CD4-positive, alpha-beta T cell (primary cell): ENCODE measurements at regions not wholly inside any gene's neighbourhood (a gene's known extent, or its start where the extent isn't known, plus 50 kb on each side); places are given as distances from the start of the nearest gene placed in this dataset.

ENCODE experiments used
- ATAC-seq: fragments of 200-7000 bp; cut with Tn5 transposase; one replicate; pipeline ENCODE4 v1.10.0; 2022; ENCODE audit warnings: mild to moderate bottlenecking; ENCODE audit not compliant: poor library complexity
- CTCF ChIA-PET: fragments of 350-600 bp; sonication (Branson Sonifier 250); formaldehyde crosslinking; loops from one replicate; lab custom pipeline; 2021; ENCODE audit warnings: antibody characterized with exemption, inconsistent platforms; lab: Charles Lee
- POLR2A ChIA-PET: fragments of 350-600 bp; sonication (Branson Sonifier 250); formaldehyde crosslinking; loops from one replicate; lab custom pipeline; 2021; ENCODE audit warnings: antibody characterized with exemption, inconsistent platforms; lab: Charles Lee
- DNase-seq, 14 experiments: peaks; one replicate each; pipeline ENCODE4 v3.0.0-alpha.2; 2013 to 2020; ENCODE audit warnings: mixed read lengths in 2 of 14
- H3K27ac ChIP-seq, 2 donors: one replicate each; pipeline versions ENCODE4 v1.5.1 to v1.7.0; 2013; ENCODE audit warnings: low read length in 2 of 2, low read depth in 1 of 2, mild to moderate bottlenecking in 1 of 2
- H3K27me3 ChIP-seq, 2 experiments: 1 replicate in 1 of 2; 2 replicates in 1 of 2; pipeline versions ENCODE4 v1.6.1 to v1.7.0; 2013; ENCODE audit warnings: low read length in 2 of 2, control low read depth in 1 of 2, mild to moderate bottlenecking in 1 of 2, moderate library complexity in 1 of 2; ENCODE audit not compliant: insufficient read depth in 2 of 2, control insufficient read depth in 1 of 2
- H3K36me3 ChIP-seq: one replicate; pipeline ENCODE4 v1.6.1; 2013; ENCODE audit warnings: low read length, control low read depth; ENCODE audit not compliant: insufficient read depth
- H3K4me1 ChIP-seq: one replicate; pipeline ENCODE4 v1.6.1; 2013; ENCODE audit warnings: low read length, control low read depth; ENCODE audit not compliant: insufficient read depth
- H3K4me3 ChIP-seq: one replicate; pipeline ENCODE4 v1.5.1; 2013; ENCODE audit warnings: mild to moderate bottlenecking, low read length, moderate library complexity
- H3K9me3 ChIP-seq, 2 experiments: 1 replicate in 1 of 2; 2 replicates in 1 of 2; pipeline versions ENCODE4 v1.6.1 to v1.7.0; 2013; ENCODE audit warnings: low read length in 2 of 2, mild to moderate bottlenecking in 2 of 2, control low read depth in 1 of 2, moderate library complexity in 1 of 2; ENCODE audit not compliant: control insufficient read depth in 1 of 2, insufficient read depth in 1 of 2
- H3K27ac Mint-ChIP-seq: one replicate; pipeline ENCODE4 v1.8.0; 2020; ENCODE audit warnings: mixed read lengths
- H3K27me3 Mint-ChIP-seq: one replicate; pipeline ENCODE4 v1.8.0; 2021; ENCODE audit warnings: mixed read lengths
- H3K36me3 Mint-ChIP-seq: one replicate; pipeline ENCODE4 v1.8.0; 2021; ENCODE audit warnings: low read depth, mixed read lengths
- H3K4me1 Mint-ChIP-seq: one replicate; pipeline ENCODE4 v1.8.0; 2021; ENCODE audit warnings: low read depth, mixed read lengths
- H3K4me3 Mint-ChIP-seq: one replicate; pipeline ENCODE4 v1.8.0; 2020; ENCODE audit warnings: mild to moderate bottlenecking, mixed read lengths
- H3K9me3 Mint-ChIP-seq: one replicate; pipeline ENCODE4 v1.8.0; 2020; ENCODE audit warnings: mixed read lengths
- intact Hi-C, 2 experiments: fragments of 100-400 bp; cut with DNase I in 1 of 2; cut with micrococcal nuclease in 1 of 2; formaldehyde crosslinking; loops; one replicate each; pipeline versions ENCODE4 v1.15.1 to v1.9.0; 2023 to 2025; cut with DNase I, micrococcal nuclease
- TF ChIP-seq, protein P1 (sequence below): fragments of 200-600 bp; IDR thresholded peaks from one replicate; pipeline ENCODE4 v1.8.0; 2022; ENCODE audit warnings: antibody characterized with exemption, mild to moderate bottlenecking

DNA sequence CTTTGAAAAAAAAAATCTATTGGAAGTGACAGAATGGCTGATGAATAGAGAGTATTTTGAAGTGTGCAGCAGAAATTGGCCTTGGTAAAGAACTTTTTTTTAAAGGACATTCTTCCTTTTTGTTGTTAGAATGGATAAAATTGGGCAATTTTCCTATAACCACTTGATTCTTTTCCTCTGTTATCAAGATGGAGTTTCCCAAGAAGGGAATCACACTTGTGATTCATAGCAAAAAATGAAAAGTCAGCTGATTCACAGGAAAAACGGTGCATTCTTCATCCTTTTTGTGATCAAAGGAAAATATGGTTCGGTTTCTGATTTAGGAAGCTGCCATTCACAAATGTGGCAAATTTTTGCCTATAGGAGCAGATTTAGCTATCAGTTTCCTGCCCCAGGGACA is 486.8 kb downstream of the GBE1 start:
- Histone ChIP-seq H3K27me3 (no peaks in the 10 kb centered on the region), H3K4me3 (no peak overlapping the region), H3K27ac (no peak overlapping the region), H3K9me3 (peaks cover 0 to 8% of the 10 kb centered on the region in 2 experiments), H3K36me3 (no peaks in the 10 kb centered on the region), H3K4me1 (no peaks in the 10 kb centered on the region)
- no peaks in the 10 kb centered on the region for H3K27me3 Mint-ChIP-seq
- ChIA-PET CTCF (no interaction called here), POLR2A (no interaction called here)
- intact Hi-C loops: no loop called here
- TF ChIP-seq, protein P1, sequence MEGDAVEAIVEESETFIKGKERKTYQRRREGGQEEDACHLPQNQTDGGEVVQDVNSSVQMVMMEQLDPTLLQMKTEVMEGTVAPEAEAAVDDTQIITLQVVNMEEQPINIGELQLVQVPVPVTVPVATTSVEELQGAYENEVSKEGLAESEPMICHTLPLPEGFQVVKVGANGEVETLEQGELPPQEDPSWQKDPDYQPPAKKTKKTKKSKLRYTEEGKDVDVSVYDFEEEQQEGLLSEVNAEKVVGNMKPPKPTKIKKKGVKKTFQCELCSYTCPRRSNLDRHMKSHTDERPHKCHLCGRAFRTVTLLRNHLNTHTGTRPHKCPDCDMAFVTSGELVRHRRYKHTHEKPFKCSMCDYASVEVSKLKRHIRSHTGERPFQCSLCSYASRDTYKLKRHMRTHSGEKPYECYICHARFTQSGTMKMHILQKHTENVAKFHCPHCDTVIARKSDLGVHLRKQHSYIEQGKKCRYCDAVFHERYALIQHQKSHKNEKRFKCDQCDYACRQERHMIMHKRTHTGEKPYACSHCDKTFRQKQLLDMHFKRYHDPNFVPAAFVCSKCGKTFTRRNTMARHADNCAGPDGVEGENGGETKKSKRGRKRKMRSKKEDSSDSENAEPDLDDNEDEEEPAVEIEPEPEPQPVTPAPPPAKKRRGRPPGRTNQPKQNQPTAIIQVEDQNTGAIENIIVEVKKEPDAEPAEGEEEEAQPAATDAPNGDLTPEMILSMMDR: no peak
- no peaks in the 10 kb centered on the region for H3K4me1 Mint-ChIP-seq
- H3K4me3 Mint-ChIP-seq: no peak overlapping the region
- no peaks in the 10 kb centered on the region for H3K36me3 Mint-ChIP-seq
- no peak for ATAC-seq
- H3K9me3 Mint-ChIP-seq: no peaks in the 10 kb centered on the region
- no peak overlapping the region for H3K27ac Mint-ChIP-seq
- no peak for DNase-seq

DNA sequence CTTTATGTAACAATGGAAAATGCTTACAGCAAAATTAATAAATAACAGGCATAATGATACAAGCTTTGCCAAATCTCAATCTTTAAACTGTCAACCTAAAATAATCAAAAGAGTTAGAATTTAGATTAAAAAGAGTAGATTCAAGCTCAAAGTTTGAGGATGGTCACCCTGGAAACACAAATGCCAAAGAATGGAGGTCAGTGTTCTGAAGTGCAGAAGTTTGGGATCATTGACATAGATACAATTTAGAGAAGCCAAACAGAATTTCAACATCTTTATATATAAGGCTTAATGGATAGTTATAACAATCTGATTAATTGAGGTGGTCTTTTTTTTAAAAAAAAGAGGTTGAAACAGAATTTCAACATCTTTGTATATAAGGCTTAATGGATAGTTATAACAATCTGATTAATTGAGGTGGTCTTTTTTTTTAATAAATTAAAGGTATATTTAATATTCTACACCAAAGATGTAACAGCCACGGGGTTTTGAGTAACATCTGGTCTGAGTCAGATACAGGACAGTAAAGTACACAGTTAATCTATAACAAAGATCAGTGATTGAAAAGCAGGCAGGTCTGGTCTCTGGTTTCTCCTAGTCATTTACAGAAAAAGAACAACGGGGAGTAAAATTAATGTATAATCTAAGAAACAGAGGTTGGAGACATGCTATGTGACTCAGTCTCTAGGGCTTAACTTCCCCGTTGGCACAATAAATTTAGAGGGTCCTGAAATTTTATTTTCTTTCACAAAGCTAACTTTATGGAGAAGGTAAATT is 490.7 kb downstream of the GBE1 start:
- no peaks in the 10 kb centered on the region for H3K4me1 Mint-ChIP-seq
- Histone ChIP-seq H3K27ac (no peak overlapping the region), H3K36me3 (no peaks in the 10 kb centered on the region), H3K4me1 (no peaks in the 10 kb centered on the region), H3K27me3 (no peaks in the 10 kb centered on the region), H3K4me3 (no peak overlapping the region), H3K9me3 (peaks cover 0 to 4% of the 10 kb centered on the region in 2 experiments)
- ChIA-PET POLR2A (no interaction called here), CTCF (no interaction called here)
- intact Hi-C loops: no loop called here
- no peaks in the 10 kb centered on the region for H3K36me3 Mint-ChIP-seq
- peaks cover 5% of the 10 kb centered on the region for H3K9me3 Mint-ChIP-seq
- H3K27ac Mint-ChIP-seq: no peak overlapping the region
- TF ChIP-seq, protein P1: no peak
- ATAC-seq: no peak
- no peak overlapping the region for H3K4me3 Mint-ChIP-seq
- H3K27me3 Mint-ChIP-seq: no peaks in the 10 kb centered on the region
- no peak for DNase-seq

DNA sequence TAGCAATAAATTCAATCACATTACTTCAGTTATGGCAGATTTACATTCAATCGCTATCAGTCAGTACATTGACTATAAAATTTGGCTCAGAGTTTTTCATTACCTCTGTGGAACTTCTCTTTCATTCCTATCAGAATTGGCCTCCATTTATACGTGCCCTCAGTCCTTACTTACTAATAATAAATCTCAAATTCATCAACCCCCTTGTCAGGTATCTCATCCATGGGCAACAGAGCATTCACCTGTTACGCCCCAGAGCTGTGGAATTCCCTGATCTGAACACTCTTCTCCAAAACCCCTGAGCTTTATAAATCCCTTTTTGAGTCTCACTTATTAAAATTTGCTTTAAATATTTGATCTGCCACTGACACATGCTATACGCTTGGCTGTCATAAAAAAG is 492.9 kb downstream of the GBE1 start:
- Histone ChIP-seq H3K27ac (no peak overlapping the region), H3K4me1 (no peaks in the 10 kb centered on the region), H3K36me3 (no peaks in the 10 kb centered on the region), H3K9me3 (no peaks in the 10 kb centered on the region), H3K27me3 (no peaks in the 10 kb centered on the region), H3K4me3 (no peak overlapping the region)
- ChIA-PET POLR2A (no interaction called here), CTCF (no interaction called here)
- Mint-ChIP-seq H3K27ac (no peak overlapping the region), H3K4me1 (no peaks in the 10 kb centered on the region), H3K27me3 (no peaks in the 10 kb centered on the region), H3K36me3 (no peaks in the 10 kb centered on the region), H3K4me3 (no peak overlapping the region), H3K9me3 (peaks cover 5% of the 10 kb centered on the region)
- TF ChIP-seq, protein P1: no peak
- DNase-seq (no peak), ATAC-seq (no peak)
- intact Hi-C loops: no loop called here
